GM06990 (cell line): ENCODE measurements at regions not wholly inside any gene's neighbourhood (a gene's known extent, or its start where the extent isn't known, plus 50 kb on each side); places are given as distances from the start of the nearest gene placed in this dataset.
"Not testable (repeated sequence)": the region's sequence is repeated elsewhere in the genome, so short reads cannot be mapped to it uniquely, and the experiment has no call there.

ENCODE experiments used
- DNase-seq: peaks from one replicate; pipeline ENCODE4 v3.0.0-alpha.2; 2011; ENCODE audit not compliant: insufficient read length; ENCODE audit errors: extremely low read depth
- H3K27me3 ChIP-seq: replicated peaks from 2 replicates; pipeline ENCODE4 v1.6.0; 2011; ENCODE audit warnings: low read length; ENCODE audit not compliant: control insufficient read depth, insufficient read depth
- H3K36me3 ChIP-seq: 2 replicates; pipeline ENCODE4 v1.5.1; 2011; ENCODE audit warnings: low read length; ENCODE audit not compliant: control insufficient read depth, insufficient read depth
- H3K4me3 ChIP-seq: replicated peaks from 2 replicates; pipeline ENCODE4 v1.5.1; 2011; ENCODE audit warnings: low read depth, mild to moderate bottlenecking, control low read depth, low read length
- TF ChIP-seq, protein P1 (sequence below): IDR thresholded peaks from 2 replicates; pipeline ENCODE4 v1.5.1; 2011; ENCODE audit warnings: low read length, control low read depth, mild to moderate bottlenecking, inconsistent platforms; ENCODE audit not compliant: insufficient read depth, poor library complexity, severe bottlenecking

DNA sequence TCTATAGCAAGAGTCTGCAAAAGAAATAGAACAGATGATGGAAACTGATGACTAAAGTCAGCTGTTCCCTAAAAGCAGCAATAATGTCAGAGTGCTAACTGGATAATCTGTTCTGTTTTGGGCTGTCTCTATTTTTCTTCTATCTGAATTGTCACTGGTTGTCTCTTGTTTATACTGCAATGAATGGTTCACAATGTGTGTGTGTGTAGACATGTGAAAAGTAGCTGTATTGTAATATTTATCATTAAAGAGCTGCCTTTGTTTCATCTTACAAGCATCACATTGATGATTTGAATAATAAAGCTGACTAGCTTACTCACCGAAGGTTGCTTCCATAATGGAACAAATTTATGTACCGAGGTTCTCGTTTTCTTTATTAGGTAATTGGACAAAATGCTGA lies 456.0 kb upstream of the ZEB2 start:
- DNase-seq = no peak
- Histone ChIP-seq H3K36me3 (no peaks in the 10 kb centered on the region), H3K27me3 (no peaks in the 10 kb centered on the region), H3K4me3 (no peak overlapping the region)
- TF ChIP-seq, protein P1, sequence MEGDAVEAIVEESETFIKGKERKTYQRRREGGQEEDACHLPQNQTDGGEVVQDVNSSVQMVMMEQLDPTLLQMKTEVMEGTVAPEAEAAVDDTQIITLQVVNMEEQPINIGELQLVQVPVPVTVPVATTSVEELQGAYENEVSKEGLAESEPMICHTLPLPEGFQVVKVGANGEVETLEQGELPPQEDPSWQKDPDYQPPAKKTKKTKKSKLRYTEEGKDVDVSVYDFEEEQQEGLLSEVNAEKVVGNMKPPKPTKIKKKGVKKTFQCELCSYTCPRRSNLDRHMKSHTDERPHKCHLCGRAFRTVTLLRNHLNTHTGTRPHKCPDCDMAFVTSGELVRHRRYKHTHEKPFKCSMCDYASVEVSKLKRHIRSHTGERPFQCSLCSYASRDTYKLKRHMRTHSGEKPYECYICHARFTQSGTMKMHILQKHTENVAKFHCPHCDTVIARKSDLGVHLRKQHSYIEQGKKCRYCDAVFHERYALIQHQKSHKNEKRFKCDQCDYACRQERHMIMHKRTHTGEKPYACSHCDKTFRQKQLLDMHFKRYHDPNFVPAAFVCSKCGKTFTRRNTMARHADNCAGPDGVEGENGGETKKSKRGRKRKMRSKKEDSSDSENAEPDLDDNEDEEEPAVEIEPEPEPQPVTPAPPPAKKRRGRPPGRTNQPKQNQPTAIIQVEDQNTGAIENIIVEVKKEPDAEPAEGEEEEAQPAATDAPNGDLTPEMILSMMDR = no peak

DNA sequence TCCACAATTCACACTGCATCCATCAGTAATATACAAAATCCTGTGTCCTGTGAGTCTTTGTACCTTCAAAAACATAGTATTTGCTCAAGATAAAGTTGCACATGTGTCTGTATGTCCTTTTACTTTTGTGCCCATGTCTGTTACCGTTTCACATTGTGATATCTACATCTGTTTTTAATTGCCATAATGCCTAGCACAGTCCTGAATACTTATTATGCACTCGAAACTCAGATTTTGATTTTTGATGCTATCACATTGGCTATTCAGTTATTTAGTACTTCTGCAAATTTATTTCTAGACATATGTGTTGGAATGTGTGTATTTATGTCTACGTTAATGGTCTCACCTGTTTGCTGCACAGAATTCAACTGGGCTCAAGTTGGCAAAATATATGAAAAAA lies 452.8 kb upstream of the ZEB2 start:
- Histone ChIP-seq H3K27me3 (no peaks in the 10 kb centered on the region), H3K36me3 (no peaks in the 10 kb centered on the region), H3K4me3 (no peak overlapping the region)
- DNase-seq = no peak
- TF ChIP-seq, protein P1 = no peak

DNA sequence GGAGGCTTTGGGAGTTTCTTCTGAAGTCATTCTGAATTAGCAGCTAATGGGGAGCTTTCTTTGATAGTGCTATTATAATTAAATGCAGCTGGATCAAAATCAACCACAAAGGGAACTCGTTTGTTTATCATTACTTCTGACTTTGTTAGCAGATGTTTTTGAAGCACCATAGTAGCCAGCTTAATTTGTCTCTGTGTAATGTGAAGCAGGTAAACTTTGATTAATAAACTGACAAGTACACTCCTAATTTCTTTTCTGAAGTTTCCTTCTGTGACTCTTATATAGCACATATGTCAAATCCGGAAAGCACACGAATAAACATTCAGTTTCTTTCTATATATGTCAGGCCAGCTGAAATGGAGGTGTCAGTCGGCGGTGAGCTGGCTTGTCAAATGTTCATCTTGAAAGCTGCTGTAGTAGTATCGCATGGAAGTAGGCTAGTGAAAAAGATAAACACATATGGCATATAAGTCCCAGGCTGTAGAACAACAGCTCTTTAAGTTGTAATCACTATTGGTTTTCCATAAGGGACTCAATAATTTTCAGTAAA lies 451.9 kb upstream of the ZEB2 start:
- H3K27me3 ChIP-seq = no peaks in the 10 kb centered on the region
- DNase-seq = no peak
- TF ChIP-seq, protein P1 = no peak

DNA sequence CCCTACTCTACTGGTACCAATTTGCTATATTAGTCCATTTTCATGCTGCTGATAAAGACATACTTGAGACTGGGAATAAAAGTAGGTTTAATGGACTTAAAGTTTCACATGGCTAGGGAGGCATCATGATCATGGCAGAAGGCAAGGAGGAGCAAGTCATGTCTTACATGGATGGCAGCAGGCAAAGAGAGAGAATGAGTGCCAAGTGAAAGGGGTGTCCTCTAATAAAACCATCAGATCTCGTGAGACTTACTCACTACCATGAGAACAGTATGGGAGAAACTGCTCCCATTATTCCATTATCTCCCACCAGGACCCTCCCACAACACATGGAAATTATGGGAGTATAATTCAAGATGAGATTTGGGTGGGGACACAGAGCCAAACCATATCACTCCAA lies 450.5 kb upstream of the ZEB2 start:
- H3K27me3 ChIP-seq, DNase-seq, H3K4me3 ChIP-seq, H3K36me3 ChIP-seq: not testable (repeated sequence)

More for the DNA sequence above, 451.9 kb upstream of the ZEB2 start:
- Histone ChIP-seq H3K4me3 (no peak overlapping the region), H3K36me3 (no peaks in the 10 kb centered on the region)

DNA sequence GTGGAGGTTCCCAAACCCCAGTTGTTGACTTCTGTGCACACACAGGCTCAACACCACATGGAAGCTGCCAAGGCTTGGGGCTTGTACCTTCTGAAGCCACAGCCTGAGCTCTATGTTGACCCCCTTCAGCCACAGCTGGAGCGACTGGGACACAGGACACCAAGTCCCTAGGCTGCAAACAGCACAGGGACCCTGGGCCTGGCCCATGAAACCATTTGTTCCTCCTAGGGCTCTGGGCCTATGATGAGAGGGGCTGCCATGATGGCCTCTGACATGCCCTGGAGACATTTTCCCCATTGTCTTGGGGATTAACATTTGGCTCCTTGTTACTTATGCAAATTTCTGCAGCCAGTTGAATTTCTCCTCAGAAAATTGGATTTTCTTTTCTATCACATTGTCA lies 449.6 kb upstream of the ZEB2 start:
- not testable (repeated sequence) for H3K36me3 ChIP-seq, H3K4me3 ChIP-seq, DNase-seq, H3K27me3 ChIP-seq

DNA sequence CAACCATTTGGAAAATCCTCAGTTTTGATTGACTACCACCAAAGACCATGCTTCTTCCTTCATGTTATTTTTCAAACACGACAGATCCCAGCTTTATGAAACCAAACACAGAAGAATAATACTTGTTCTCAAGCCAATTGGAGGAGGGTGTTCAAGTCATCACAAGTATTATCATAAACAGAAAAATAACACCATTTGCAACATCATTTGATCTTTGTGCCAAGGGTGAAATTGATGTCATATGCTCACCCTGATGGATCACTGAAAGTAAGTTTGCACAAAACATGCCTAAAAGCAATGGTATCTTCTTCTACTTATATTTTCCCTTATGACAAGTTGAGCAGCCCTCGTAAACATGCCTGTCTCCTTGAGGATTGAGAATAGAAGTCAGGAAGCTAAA lies 448.0 kb upstream of the ZEB2 start:
- TF ChIP-seq, protein P1 = no peak
- H3K4me3 ChIP-seq = no peak overlapping the region
- no peak for DNase-seq
- H3K27me3 ChIP-seq = no peaks in the 10 kb centered on the region
- H3K36me3 ChIP-seq = no peaks in the 10 kb centered on the region

DNA sequence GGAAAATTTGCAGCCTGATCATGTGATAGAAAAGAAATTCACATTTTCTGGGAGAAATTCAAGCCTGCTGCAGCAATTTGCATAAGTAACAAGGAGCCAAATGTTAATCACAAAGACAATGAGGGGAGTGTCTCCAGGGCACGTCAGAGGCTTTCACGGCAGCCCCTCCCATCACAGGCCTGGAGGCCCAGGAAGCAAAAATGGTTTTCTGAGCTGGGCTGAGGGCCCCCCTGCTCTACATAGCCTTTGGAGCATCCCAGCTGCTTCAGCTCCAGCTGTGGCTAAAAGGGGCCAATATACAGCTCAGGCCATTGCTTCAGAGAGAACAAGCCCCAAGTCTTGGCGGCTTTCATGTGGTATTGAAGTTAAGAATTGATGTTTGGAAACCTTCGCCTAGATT lies 445.3 kb upstream of the ZEB2 start:
- H3K4me3 ChIP-seq = no peak overlapping the region
- H3K36me3 ChIP-seq = no peaks in the 10 kb centered on the region
- DNase-seq = no peak
- TF ChIP-seq, protein P1 = no peak
- H3K27me3 ChIP-seq = no peaks in the 10 kb centered on the region
